Natural killer cell (primary cell): ENCODE measurements at regions not wholly inside any gene's neighbourhood (a gene's known extent, or its start where the extent isn't known, plus 50 kb on each side); places are given as distances from the start of the nearest gene placed in this dataset.

ENCODE experiments used
- ATAC-seq, 3 donors: fragments of 150-1000 bp in 2 of 3; fragments of 200-7000 bp in 1 of 3; cut with Tn5 transposase; 1 replicate in 1 of 3; 2 replicates in 2 of 3; pipeline ENCODE4 v1.10.0; 2021; ENCODE audit warnings: mild to moderate bottlenecking in 2 of 3, moderate library complexity in 2 of 3
- DNase-seq, 2 donors: peaks; one replicate each; pipeline versions ENCODE4 v3.0.0 to v3.0.0-alpha.2; 2013 to 2021; ENCODE audit warnings: mixed read lengths in 1 of 2
- H3K27ac ChIP-seq: one replicate; pipeline ENCODE4 v1.5.1; 2013; ENCODE audit warnings: mild to moderate bottlenecking, low read length
- H3K27me3 ChIP-seq: one replicate; pipeline ENCODE4 v1.6.1; 2013; ENCODE audit warnings: low read length; ENCODE audit not compliant: control insufficient read depth, insufficient read depth
- H3K36me3 ChIP-seq: one replicate; pipeline ENCODE4 v1.6.1; 2013; ENCODE audit warnings: low read length; ENCODE audit not compliant: control insufficient read depth, insufficient read depth
- H3K4me1 ChIP-seq: one replicate; pipeline ENCODE4 v1.6.1; 2013; ENCODE audit warnings: low read length; ENCODE audit not compliant: control insufficient read depth, insufficient read depth
- H3K4me3 ChIP-seq: one replicate; pipeline ENCODE4 v1.5.1; 2013; ENCODE audit warnings: low read length
- H3K9me3 ChIP-seq: one replicate; pipeline ENCODE4 v1.6.1; 2013; ENCODE audit warnings: low read length; ENCODE audit not compliant: control insufficient read depth, insufficient read depth
- H3K27ac Mint-ChIP-seq, 2 donors: one replicate each; pipeline ENCODE4 v1.8.0; 2022; ENCODE audit warnings: mild to moderate bottlenecking in 2 of 2, mixed read lengths in 2 of 2, moderate library complexity in 1 of 2
- H3K27me3 Mint-ChIP-seq, 2 donors: one replicate each; pipeline ENCODE4 v1.8.0; 2022; ENCODE audit warnings: low read depth in 2 of 2, mixed read lengths in 2 of 2
- H3K36me3 Mint-ChIP-seq: one replicate; pipeline ENCODE4 v1.8.0; 2022; ENCODE audit warnings: mixed read lengths
- H3K4me1 Mint-ChIP-seq, 2 donors: one replicate each; pipeline ENCODE4 v1.8.0; 2022; ENCODE audit warnings: mixed read lengths in 2 of 2
- H3K4me3 Mint-ChIP-seq: one replicate; pipeline ENCODE4 v1.8.0; 2022; ENCODE audit warnings: mild to moderate bottlenecking, moderate library complexity, mixed read lengths
- H3K9me3 Mint-ChIP-seq, 2 donors: one replicate each; pipeline ENCODE4 v1.8.0; 2022; ENCODE audit warnings: mixed read lengths in 2 of 2
- CTCF ChIP-seq: fragments of 200-600 bp; IDR thresholded peaks from one replicate; pipeline ENCODE4 v1.8.0; 2022; ENCODE audit warnings: antibody characterized with exemption
- WGBS: methylation state at CpG from one replicate; pipeline ENCODE4 v1.1.7; 2013; ENCODE audit warnings: missing lambda C conversion rate; ENCODE audit not compliant: insufficient coverage; 5-methylcytosine and 5-hydroxymethylcytosine counted together
- intact Hi-C: fragments of 100-400 bp; cut with micrococcal nuclease; formaldehyde crosslinking; loops from one replicate; pipeline ENCODE4 v1.14.2; 2022

GRCh38 chr11:129681344-129682114 lies 134.1 kb upstream of the TMEM45B start:
- H3K27ac Mint-ChIP-seq, result no peak overlapping the region
- peaks cover 2 to 34% of the 10 kb centered on the region in 2 donors for H3K27me3 Mint-ChIP-seq
- 69% methylated on average over 7 of the region's 12 CpGs for WGBS
- no peak overlapping the region for H3K4me3 Mint-ChIP-seq
- DNase-seq (no peak), ATAC-seq (no peak)
- no peak overlapping the region for H3K4me3 ChIP-seq
- H3K36me3 ChIP-seq, result no peaks in the 10 kb centered on the region
- H3K36me3 Mint-ChIP-seq, result no peaks in the 10 kb centered on the region
- H3K9me3 Mint-ChIP-seq, result no peaks in the 10 kb centered on the region
- peaks cover 2% of the 10 kb centered on the region for H3K27me3 ChIP-seq
- H3K27ac ChIP-seq, result no peak overlapping the region
- no peak for TF ChIP-seq CTCF
- intact Hi-C loops, result no loop called here
- no peaks in the 10 kb centered on the region for H3K4me1 ChIP-seq
- no peaks in the 10 kb centered on the region for H3K4me1 Mint-ChIP-seq
- no peaks in the 10 kb centered on the region for H3K9me3 ChIP-seq

GRCh38 chr11:129686269-129686668 lies 129.4 kb upstream of the TMEM45B start:
- no peak for ATAC-seq
- 80% methylated on average over 1 of the region's 3 CpGs for WGBS

GRCh38 chr11:129691142-129691541 lies 124.5 kb upstream of the TMEM45B start:
- Histone ChIP-seq H3K36me3 (no peaks in the 10 kb centered on the region), H3K4me3 (no peak overlapping the region), H3K27ac (no peak overlapping the region), H3K9me3 (no peaks in the 10 kb centered on the region), H3K27me3 (no peaks in the 10 kb centered on the region), H3K4me1 (peaks cover 12% of the 10 kb centered on the region)
- H3K36me3 Mint-ChIP-seq, result no peaks in the 10 kb centered on the region
- H3K27ac Mint-ChIP-seq, result no peak overlapping the region
- peaks cover 3 to 15% of the 10 kb centered on the region in 2 donors for H3K27me3 Mint-ChIP-seq
- no peak for TF ChIP-seq CTCF
- H3K9me3 Mint-ChIP-seq, result no peaks in the 10 kb centered on the region
- no peak for DNase-seq
- intact Hi-C loops, result no loop called here
- ATAC-seq, result no peak
- no peak overlapping the region for H3K4me3 Mint-ChIP-seq
- H3K4me1 Mint-ChIP-seq, result peaks cover 4 to 5% of the 10 kb centered on the region in 2 donors
- WGBS, result 85% methylated on average over 9 of the region's 10 CpGs

More at GRCh38 chr11:129686269-129686668, 129.4 kb upstream of the TMEM45B start:
- Histone ChIP-seq H3K4me1 (no peaks in the 10 kb centered on the region), H3K36me3 (no peaks in the 10 kb centered on the region), H3K27me3 (peaks cover 2% of the 10 kb centered on the region), H3K4me3 (no peak overlapping the region), H3K27ac (no peak overlapping the region), H3K9me3 (no peaks in the 10 kb centered on the region)
- Mint-ChIP-seq H3K4me3 (no peak overlapping the region), H3K27ac (no peak overlapping the region), H3K9me3 (no peaks in the 10 kb centered on the region), H3K27me3 (peaks cover 2 to 21% of the 10 kb centered on the region in 2 donors), H3K4me1 (no peaks in the 10 kb centered on the region), H3K36me3 (no peaks in the 10 kb centered on the region)
- no peak for TF ChIP-seq CTCF
- intact Hi-C loops, result no loop called here
- no peak for DNase-seq

- DNase-seq, result peak in 1 of 2 donors; percentile 5
- Histone ChIP-seq H3K4me1 (peaks cover 12% of the 10 kb centered on the region), H3K36me3 (no peaks in the 10 kb centered on the region), H3K27ac (no peak overlapping the region), H3K4me3 (no peak overlapping the region), H3K9me3 (no peaks in the 10 kb centered on the region), H3K27me3 (no peaks in the 10 kb centered on the region)
- Mint-ChIP-seq H3K4me3 (peak overlapping the region; percentile 22), H3K36me3 (no peaks in the 10 kb centered on the region), H3K27ac (no peak overlapping the region), H3K9me3 (no peaks in the 10 kb centered on the region), H3K4me1 (peaks cover 4 to 5% of the 10 kb centered on the region in 2 donors), H3K27me3 (peaks cover 12 to 17% of the 10 kb centered on the region in 2 donors)
- TF ChIP-seq CTCF, result no peak
- 78% methylated on average over 10 of the region's 10 CpGs for WGBS
- intact Hi-C loops, result no loop called here
- no peak for ATAC-seq
Measured at GRCh38 chr11:129694538-129694937, 121.1 kb upstream of the TMEM45B start.
